HepG2 (cell line): ENCODE measurements at regions not wholly inside any gene's neighbourhood (a gene's known extent, or its start where the extent isn't known, plus 50 kb on each side); places are given as distances from the start of the nearest gene placed in this dataset.

Experiments
- ATAC-seq: fragments of 200-7000 bp; cut with Tn5 transposase; 3 replicates; pipeline ENCODE4 v1.9.1; 2020; ENCODE audit warnings: mild to moderate bottlenecking, moderate library complexity
- BruUV-seq: library from RNA; stranded (reverse); fragments of 400-500 nt; replicated peaks from 2 replicates; lab custom pipeline; 2021; lab: Mats Ljungman, UMichigan
- CTCF ChIA-PET: fragments of 300-600 bp; formaldehyde crosslinking; extraction: SDS; loops from one replicate; lab custom pipeline; 2021; ENCODE audit warnings: low total read pairs, inconsistent platforms, low intra/inter-chr PET ratio; lab: Yijun Ruan, JAX
- POLR2A ChIA-PET: fragments of 350-600 bp; sonication (Branson Sonifier 250); formaldehyde crosslinking; loops from one replicate; lab custom pipeline; 2020; ENCODE audit warnings: antibody characterized with exemption, inconsistent platforms; lab: Yijun Ruan, JAX
- DNase-seq: peaks from one replicate; pipeline ENCODE4 v3.0.0-alpha.2; 2015; ENCODE audit warnings: low spot score
- FAIRE-seq: peaks from 3 replicates; lab custom pipeline; 2011; peaks lifted over from hg19 to GRCh38; lab: Jason Lieb, UNC
- H2AFZ ChIP-seq: one replicate; pipeline ENCODE4 v1.6.1; 2011; ENCODE audit warnings: low read length, inconsistent platforms
- H3K27ac ChIP-seq: fragments of 300-600 bp; 3 replicates; pipeline ENCODE4 v1.8.0; 2011; ENCODE audit warnings: mixed run types, mild to moderate bottlenecking, mixed read lengths, low read length, inconsistent platforms; ENCODE audit not compliant: insufficient read depth; ENCODE audit errors: extremely low read length
- H3K27me3 ChIP-seq, 2 experiments: fragments of 200-600 bp in 1 of 2; 2 replicates in 1 of 2; 3 replicates in 1 of 2; pipeline versions ENCODE4 v1.6.0 to v1.8.0; 2011; ENCODE audit warnings: low read length in 2 of 2, mild to moderate bottlenecking in 2 of 2, moderate library complexity in 2 of 2, inconsistent platforms in 1 of 2; ENCODE audit not compliant: insufficient read depth in 2 of 2, control insufficient read depth in 1 of 2
- H3K36me3 ChIP-seq, 2 experiments: fragments of 200-600 bp in 1 of 2; replicated peaks in 1 of 2; 2 replicates in 1 of 2; 3 replicates in 1 of 2; pipeline versions ENCODE4 v1.5.1 to v1.8.0; 2011; ENCODE audit warnings: low read length in 2 of 2, inconsistent platforms in 1 of 2; ENCODE audit not compliant: insufficient read depth in 2 of 2, control insufficient read depth in 1 of 2
- H3K4me1 ChIP-seq: 2 replicates; pipeline ENCODE4 v1.5.1; 2012; ENCODE audit warnings: low read length, inconsistent platforms; ENCODE audit not compliant: insufficient read depth
- H3K4me2 ChIP-seq: 2 replicates; pipeline ENCODE4 v1.6.0; 2011; ENCODE audit warnings: low read depth, low read length, inconsistent platforms
- H3K4me3 ChIP-seq, 3 experiments: fragments of 200-600 bp in 1 of 3; sonication (generic), shearing (Covaris generic) in 1 of 3; replicated peaks in 1 of 3; 2 replicates each; pipeline ENCODE4 v1.5.1; 2011 to 2016; ENCODE audit warnings: low read length in 3 of 3, inconsistent platforms in 2 of 3, low read depth in 2 of 3, mild to moderate bottlenecking in 2 of 3, control low read depth in 1 of 3, mixed read lengths in 1 of 3; ENCODE audit not compliant: insufficient read depth in 1 of 3
- H3K79me2 ChIP-seq: one replicate; pipeline ENCODE4 v1.6.1; 2011; ENCODE audit warnings: low read length, inconsistent platforms; ENCODE audit not compliant: insufficient read depth
- H3K9ac ChIP-seq: 2 replicates; pipeline ENCODE4 v1.6.0; 2011; ENCODE audit warnings: mild to moderate bottlenecking, low read depth, low read length, inconsistent platforms; ENCODE audit not compliant: insufficient read depth
- H3K9me3 ChIP-seq: 2 replicates; pipeline ENCODE4 v1.5.1; 2012; ENCODE audit warnings: mild to moderate bottlenecking, low read length
- H4K20me1 ChIP-seq: 2 replicates; pipeline ENCODE4 v1.6.0; 2011; ENCODE audit warnings: inconsistent platforms, mild to moderate bottlenecking, low read length, moderate library complexity; ENCODE audit not compliant: insufficient read depth
- AGO2 ChIP-seq: fragments of 200-400 bp; formaldehyde crosslinking; optimal IDR thresholded peaks from 2 replicates; pipeline ENCODE3; 2017; ENCODE audit warnings: mild to moderate bottlenecking, low read depth, low read length, moderate library complexity
- DMAP1 ChIP-seq: IDR thresholded peaks from 2 replicates; pipeline ENCODE4 v1.6.1; 2016
- FOSL2 ChIP-seq: sonication (generic); formaldehyde crosslinking; IDR thresholded peaks from 2 replicates; pipeline ENCODE4 v1.4.0; 2020; ENCODE audit warnings: missing genetic modification reagents
- HHEX ChIP-seq: IDR thresholded peaks from 2 replicates; pipeline ENCODE4 v1.6.1; 2016; ENCODE audit warnings: control low read depth
- IRX3 ChIP-seq: sonication (generic); formaldehyde crosslinking; IDR thresholded peaks from 2 replicates; pipeline ENCODE4 v1.8.1; 2023; ENCODE audit warnings: mild to moderate bottlenecking, low read depth, missing genetic modification reagents, borderline replicate concordance
- MAFF ChIP-seq: IDR thresholded peaks from 2 replicates; pipeline ENCODE4 v1.6.1; 2011; ENCODE audit warnings: low read depth, low read length, improper control_type of control experiment
- PAWR ChIP-seq: sonication (generic); formaldehyde crosslinking; IDR thresholded peaks from 2 replicates; pipeline ENCODE4 v1.4.0; 2020; ENCODE audit warnings: missing genetic modification reagents, mild to moderate bottlenecking, borderline replicate concordance
- RFX1 ChIP-seq: fragments of 450-650 bp; IDR thresholded peaks from 2 replicates; pipeline ENCODE4 v1.6.1; 2017
- SRSF1 ChIP-seq: fragments of 200-400 bp; formaldehyde crosslinking; optimal IDR thresholded peaks from 2 replicates; pipeline ENCODE3; 2017; ENCODE audit warnings: mild to moderate bottlenecking, low read depth, low read length, moderate library complexity
- ZNF10 ChIP-seq: sonication (generic); formaldehyde crosslinking; IDR thresholded peaks from 2 replicates; pipeline ENCODE4 v1.4.0; 2020; ENCODE audit warnings: mild to moderate bottlenecking, low read depth, missing genetic modification reagents, borderline replicate concordance
- ZNF234 ChIP-seq: sonication (generic); formaldehyde crosslinking; conservative IDR thresholded peaks from 2 replicates; pipeline ENCODE4 v1.5.1; 2020; ENCODE audit warnings: mild to moderate bottlenecking, missing genetic modification reagents
- ZNF253 ChIP-seq: sonication (generic); formaldehyde crosslinking; IDR thresholded peaks from 2 replicates; pipeline ENCODE4 v1.8.0; 2022; ENCODE audit warnings: mild to moderate bottlenecking, missing genetic modification reagents, borderline replicate concordance
- WGBS: methylation state at CpG from one replicate; pipeline ENCODE4 v1.1.6; 2017; ENCODE audit warnings: low lambda C conversion rate; 5-methylcytosine and 5-hydroxymethylcytosine counted together
- in situ Hi-C: cut with HindIII; loops from 2 replicates; pipeline ENCODE4 v1.10.0; 2017; ENCODE audit warnings: low pct_unique_long_range_greater_than_20kb; ENCODE audit not compliant: extremely low pct_ligation_motif_present
- intact Hi-C: fragments of 100-400 bp; cut with micrococcal nuclease; formaldehyde crosslinking; loops from one replicate; pipeline ENCODE4 v1.10.0; 2022; ENCODE audit not compliant: unreplicated experiment
- TF ChIP-seq, protein P1 (sequence below), 2 experiments: fragments of 450-650 bp in 1 of 2; sonication (generic) in 1 of 2; formaldehyde crosslinking in 1 of 2; IDR thresholded peaks; 2 replicates each; pipeline versions ENCODE4 v1.6.1 to v1.8.0; 2016 to 2022; ENCODE audit warnings: antibody characterized with exemption in 1 of 2, mild to moderate bottlenecking in 1 of 2, missing genetic modification reagents in 1 of 2
- TF ChIP-seq, protein P2 (sequence below): sonication (generic); formaldehyde crosslinking; IDR thresholded peaks from 2 replicates; pipeline ENCODE4 v1.4.0; 2020; ENCODE audit warnings: missing genetic modification reagents, borderline replicate concordance

DNA sequence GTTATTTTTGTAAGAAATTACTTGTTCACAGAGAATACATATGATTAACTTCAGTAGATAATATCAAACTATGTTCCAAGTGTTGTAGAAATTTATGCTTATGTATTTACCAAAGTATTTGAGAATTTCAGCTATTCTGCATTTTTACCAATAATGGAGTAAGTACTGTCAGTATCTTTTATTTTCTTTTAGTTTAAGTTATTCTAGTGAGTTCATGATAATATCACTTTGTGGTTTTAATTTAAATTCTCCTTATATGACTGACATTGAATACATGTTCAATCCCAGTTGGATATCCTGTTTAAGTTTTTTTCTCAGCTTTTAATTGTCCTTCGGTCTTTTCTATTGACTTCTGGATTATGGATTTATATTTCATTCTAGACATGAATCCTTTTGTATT lies 1024.6 kb downstream of the EFNA5 start:
- H3K4me2 ChIP-seq = no peak overlapping the region
- TF ChIP-seq, protein P1, sequence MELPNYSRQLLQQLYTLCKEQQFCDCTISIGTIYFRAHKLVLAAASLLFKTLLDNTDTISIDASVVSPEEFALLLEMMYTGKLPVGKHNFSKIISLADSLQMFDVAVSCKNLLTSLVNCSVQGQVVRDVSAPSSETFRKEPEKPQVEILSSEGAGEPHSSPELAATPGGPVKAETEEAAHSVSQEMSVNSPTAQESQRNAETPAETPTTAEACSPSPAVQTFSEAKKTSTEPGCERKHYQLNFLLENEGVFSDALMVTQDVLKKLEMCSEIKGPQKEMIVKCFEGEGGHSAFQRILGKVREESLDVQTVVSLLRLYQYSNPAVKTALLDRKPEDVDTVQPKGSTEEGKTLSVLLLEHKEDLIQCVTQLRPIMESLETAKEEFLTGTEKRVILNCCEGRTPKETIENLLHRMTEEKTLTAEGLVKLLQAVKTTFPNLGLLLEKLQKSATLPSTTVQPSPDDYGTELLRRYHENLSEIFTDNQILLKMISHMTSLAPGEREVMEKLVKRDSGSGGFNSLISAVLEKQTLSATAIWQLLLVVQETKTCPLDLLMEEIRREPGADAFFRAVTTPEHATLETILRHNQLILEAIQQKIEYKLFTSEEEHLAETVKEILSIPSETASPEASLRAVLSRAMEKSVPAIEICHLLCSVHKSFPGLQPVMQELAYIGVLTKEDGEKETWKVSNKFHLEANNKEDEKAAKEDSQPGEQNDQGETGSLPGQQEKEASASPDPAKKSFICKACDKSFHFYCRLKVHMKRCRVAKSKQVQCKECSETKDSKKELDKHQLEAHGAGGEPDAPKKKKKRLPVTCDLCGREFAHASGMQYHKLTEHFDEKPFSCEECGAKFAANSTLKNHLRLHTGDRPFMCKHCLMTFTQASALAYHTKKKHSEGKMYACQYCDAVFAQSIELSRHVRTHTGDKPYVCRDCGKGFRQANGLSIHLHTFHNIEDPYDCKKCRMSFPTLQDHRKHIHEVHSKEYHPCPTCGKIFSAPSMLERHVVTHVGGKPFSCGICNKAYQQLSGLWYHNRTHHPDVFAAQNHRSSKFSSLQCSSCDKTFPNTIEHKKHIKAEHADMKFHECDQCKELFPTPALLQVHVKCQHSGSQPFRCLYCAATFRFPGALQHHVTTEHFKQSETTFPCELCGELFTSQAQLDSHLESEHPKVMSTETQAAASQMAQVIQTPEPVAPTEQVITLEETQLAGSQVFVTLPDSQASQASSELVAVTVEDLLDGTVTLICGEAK (IDR thresholded peaks at IDR 0.05) = no peak
- TF ChIP-seq, protein P1 (CRISPR knock-in tag; IDR thresholded peaks at IDR 0.05) = no peak
- TF ChIP-seq RFX1 (no peak), HHEX (CRISPR knock-in tag) (no peak), ZNF253 (CRISPR knock-in tag) (no peak), DMAP1 (CRISPR knock-in tag) (no peak), ZNF10 (CRISPR knock-in tag) (no peak), FOSL2 (CRISPR knock-in tag) (no peak), PAWR (CRISPR knock-in tag) (no peak), AGO2 (no peak), ZNF234 (CRISPR knock-in tag) (no peak), SRSF1 (no peak), MAFF (no peak), IRX3 (CRISPR knock-in tag) (no peak)
- TF ChIP-seq, protein P2, sequence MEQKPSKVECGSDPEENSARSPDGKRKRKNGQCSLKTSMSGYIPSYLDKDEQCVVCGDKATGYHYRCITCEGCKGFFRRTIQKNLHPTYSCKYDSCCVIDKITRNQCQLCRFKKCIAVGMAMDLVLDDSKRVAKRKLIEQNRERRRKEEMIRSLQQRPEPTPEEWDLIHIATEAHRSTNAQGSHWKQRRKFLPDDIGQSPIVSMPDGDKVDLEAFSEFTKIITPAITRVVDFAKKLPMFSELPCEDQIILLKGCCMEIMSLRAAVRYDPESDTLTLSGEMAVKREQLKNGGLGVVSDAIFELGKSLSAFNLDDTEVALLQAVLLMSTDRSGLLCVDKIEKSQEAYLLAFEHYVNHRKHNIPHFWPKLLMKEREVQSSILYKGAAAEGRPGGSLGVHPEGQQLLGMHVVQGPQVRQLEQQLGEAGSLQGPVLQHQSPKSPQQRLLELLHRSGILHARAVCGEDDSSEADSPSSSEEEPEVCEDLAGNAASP (CRISPR knock-in tag) = no peak

More for the DNA sequence above, 1024.6 kb downstream of the EFNA5 start:
- no peak overlapping the region for H3K9ac ChIP-seq
- H2AFZ ChIP-seq = no peak overlapping the region
- H3K79me2 ChIP-seq = no peaks in the 10 kb centered on the region
- ATAC-seq = no peak
- H3K27ac ChIP-seq = no peak overlapping the region
- intact Hi-C loops (no loop called here), in situ Hi-C loops (no loop called here)
- H3K36me3 ChIP-seq = no peaks in the 10 kb centered on the region
- ChIA-PET CTCF (no interaction called here), POLR2A (no interaction called here)
- no peak overlapping the region for H3K4me3 ChIP-seq
- DNase-seq = no peak
- no peaks in the 10 kb centered on the region for H3K9me3 ChIP-seq
- no peaks in the 10 kb centered on the region for H3K4me1 ChIP-seq
- WGBS = 2% methylated on average over 1 of the region's 1 CpG
- BruUV-seq = no TSS peak
- H4K20me1 ChIP-seq = no peaks in the 10 kb centered on the region
- no peak for FAIRE-seq
- no peaks in the 10 kb centered on the region for H3K27me3 ChIP-seq
